ACC112 (cell line): ENCODE measurements at regions not wholly inside any gene's neighbourhood (a gene's known extent, or its start where the extent isn't known, plus 50 kb on each side); places are given as distances from the start of the nearest gene placed in this dataset.
"Not testable (repeated sequence)": the region's sequence is repeated elsewhere in the genome, so short reads cannot be mapped to it uniquely, and the experiment has no call there.

Experiments used
- H2AFZ ChIP-seq: fragments of 200-600 bp; sonication (generic); one replicate; pipeline ENCODE4 v1.6.0; 2017; ENCODE audit warnings: antibody characterized with exemption, low read length; ENCODE audit not compliant: unreplicated experiment
- H3K27ac ChIP-seq: fragments of 200-600 bp; sonication (generic); 2 replicates; pipeline ENCODE4 v1.5.1; 2014; ENCODE audit warnings: low read depth, mild to moderate bottlenecking, antibody characterized with exemption, low read length, moderate library complexity
- H3K27me3 ChIP-seq: fragments of 200-600 bp; sonication (generic); 2 replicates; pipeline ENCODE4 v1.6.1; 2014; ENCODE audit warnings: mild to moderate bottlenecking, antibody characterized with exemption, low read length, moderate library complexity, mixed read lengths; ENCODE audit not compliant: insufficient read depth
- H3K36me3 ChIP-seq: fragments of 200-600 bp; sonication (generic); 2 replicates; pipeline ENCODE4 v1.6.1; 2016; ENCODE audit warnings: mild to moderate bottlenecking, antibody characterized with exemption, low read length, moderate library complexity, mixed read lengths; ENCODE audit not compliant: insufficient read depth
- H3K4me1 ChIP-seq: fragments of 200-600 bp; sonication (generic); one replicate; pipeline ENCODE4 v1.6.1; 2016; ENCODE audit warnings: low read length, mixed read lengths; ENCODE audit not compliant: insufficient read depth, unreplicated experiment, control insufficient read depth
- H3K4me3 ChIP-seq: fragments of 200-600 bp; sonication (generic); 2 replicates; pipeline ENCODE4 v1.5.1; 2014; ENCODE audit warnings: mild to moderate bottlenecking, low read depth, low read length
- H3K79me2 ChIP-seq: fragments of 200-600 bp; sonication (generic); one replicate; pipeline ENCODE4 v1.6.0; 2016; ENCODE audit warnings: low read length; ENCODE audit not compliant: control insufficient read depth, unreplicated experiment, insufficient read depth

DNA sequence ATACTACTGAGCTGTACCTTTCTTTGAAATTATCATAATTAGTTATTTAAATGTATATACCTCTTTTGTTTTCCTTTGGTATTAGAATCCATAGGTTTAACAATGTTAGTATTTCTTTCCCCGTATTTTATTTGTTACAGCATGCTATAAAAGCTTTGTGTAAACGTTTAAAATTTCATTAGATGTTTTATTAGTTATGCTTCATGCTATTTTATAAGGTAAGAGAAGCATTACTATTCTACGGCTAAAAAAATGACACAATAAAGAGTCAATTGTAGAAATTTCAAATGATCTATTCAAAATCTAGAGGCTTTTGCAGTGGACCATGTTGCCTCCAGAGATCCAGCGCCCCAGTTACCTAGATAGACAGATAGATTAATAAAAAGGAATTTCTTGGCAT, 1203.3 kb upstream of the IGFBP7 start:
- no peaks in the 10 kb centered on the region for H3K27me3 ChIP-seq
- no peak overlapping the region for H3K27ac ChIP-seq

DNA sequence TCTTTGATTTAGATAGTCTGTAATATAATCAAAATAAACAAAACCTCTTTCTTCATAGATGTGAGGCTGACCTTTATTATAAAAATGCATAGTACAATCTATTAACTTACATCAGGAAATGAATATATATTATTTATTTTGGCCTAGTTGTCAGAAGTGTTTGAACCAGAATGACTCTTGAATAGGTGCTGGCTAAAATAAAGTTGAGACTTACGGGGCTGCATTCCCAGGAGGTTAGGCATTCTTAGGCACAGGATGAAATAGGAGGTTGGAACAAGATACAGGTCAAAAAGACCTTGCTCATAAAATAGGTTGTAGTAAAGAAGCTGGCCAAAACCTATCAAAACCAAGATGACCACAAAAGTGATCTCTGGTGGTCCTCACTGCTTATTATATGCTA, 1193.3 kb upstream of the IGFBP7 start:
- Histone ChIP-seq H2AFZ (no peak overlapping the region), H3K27ac (no peak overlapping the region)

More for the DNA sequence above, 1203.3 kb upstream of the IGFBP7 start:
- Histone ChIP-seq H3K79me2 (no peaks in the 10 kb centered on the region), H3K4me3 (no peak overlapping the region), H2AFZ (no peak overlapping the region), H3K4me1 (no peaks in the 10 kb centered on the region), H3K36me3 (no peaks in the 10 kb centered on the region)

DNA sequence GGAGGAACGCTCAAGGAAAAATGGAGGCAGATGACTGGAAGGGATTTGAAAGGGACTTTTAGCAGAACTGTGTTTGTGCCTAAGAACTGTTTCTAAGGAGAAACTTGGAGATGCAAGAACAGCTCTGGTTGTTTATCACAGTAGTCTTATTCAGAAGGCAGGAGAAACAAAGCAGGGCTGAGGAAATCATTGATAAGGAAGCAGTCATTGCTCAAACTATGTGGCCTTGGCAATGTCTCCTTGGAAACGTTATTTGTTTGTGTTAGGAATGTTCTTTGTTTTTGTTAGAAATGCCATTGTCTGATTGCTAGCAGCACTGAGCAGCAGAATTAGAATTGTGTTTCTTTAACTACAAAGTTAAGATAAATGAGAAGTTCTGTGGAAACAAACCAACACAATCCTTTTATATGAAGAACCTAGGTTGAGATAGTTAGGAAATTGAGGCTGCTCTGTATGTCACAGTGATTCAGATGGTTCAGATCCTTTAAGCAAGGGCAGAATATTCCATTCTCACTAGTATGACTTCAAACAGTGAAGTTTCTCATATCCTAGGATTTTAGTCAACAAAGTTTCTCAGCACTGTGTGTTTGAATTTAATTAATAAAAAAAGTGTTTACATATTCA, 1191.3 kb upstream of the IGFBP7 start:
- H3K36me3 ChIP-seq = no peaks in the 10 kb centered on the region
- no peaks in the 10 kb centered on the region for H3K79me2 ChIP-seq
- no peaks in the 10 kb centered on the region for H3K4me1 ChIP-seq
- no peak overlapping the region for H3K27ac ChIP-seq
- H3K27me3 ChIP-seq = no peaks in the 10 kb centered on the region
- H3K4me3 ChIP-seq = no peak overlapping the region
- no peak overlapping the region for H2AFZ ChIP-seq

More for the DNA sequence above, 1193.3 kb upstream of the IGFBP7 start:
- Histone ChIP-seq H3K4me1 (no peaks in the 10 kb centered on the region), H3K27me3 (no peaks in the 10 kb centered on the region), H3K79me2 (no peaks in the 10 kb centered on the region), H3K4me3 (no peak overlapping the region), H3K36me3 (no peaks in the 10 kb centered on the region)

DNA sequence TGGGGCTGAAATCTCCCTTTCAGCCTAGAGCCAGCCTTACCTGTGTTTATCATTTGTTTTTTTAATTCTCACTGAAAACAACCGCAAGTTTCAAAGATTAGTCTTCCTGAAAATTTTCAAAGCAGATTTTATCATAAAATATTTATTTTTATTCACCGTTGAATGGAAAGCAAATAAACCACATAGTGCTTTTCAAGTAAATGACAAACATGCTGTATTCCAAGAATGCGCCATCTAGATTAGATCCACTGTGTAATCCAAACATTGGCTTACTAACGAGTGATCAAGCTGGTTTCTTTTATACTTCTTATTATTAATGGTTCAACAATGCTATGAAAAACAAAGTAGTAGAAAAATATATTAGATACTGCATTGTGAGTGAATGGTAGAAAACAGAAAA, 1176.2 kb upstream of the IGFBP7 start:
- Histone ChIP-seq H3K4me1 (no peaks in the 10 kb centered on the region), H3K27ac (no peak overlapping the region), H3K4me3 (no peak overlapping the region), H3K36me3 (no peaks in the 10 kb centered on the region), H2AFZ (no peak overlapping the region), H3K79me2 (no peaks in the 10 kb centered on the region), H3K27me3 (no peaks in the 10 kb centered on the region)

DNA sequence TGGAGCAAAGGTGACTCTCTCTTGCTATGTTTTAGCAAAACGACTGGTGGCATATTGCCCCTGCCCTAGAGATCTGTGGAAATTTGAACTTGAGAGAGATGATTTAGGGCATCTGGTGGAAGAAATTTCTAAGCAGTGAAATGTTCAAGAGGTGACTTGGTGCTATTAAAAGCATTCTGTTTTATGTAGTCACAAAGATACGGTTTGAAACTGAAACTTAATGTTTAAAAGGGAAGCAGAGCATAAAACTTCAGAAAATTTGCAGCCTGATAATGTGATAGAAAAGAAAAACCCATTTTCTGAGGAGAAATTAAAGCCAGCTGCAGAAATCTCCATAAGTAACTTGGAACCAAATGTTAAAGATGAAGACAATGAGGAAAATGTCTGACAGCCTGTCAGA, 1170.7 kb upstream of the IGFBP7 start:
- not testable (repeated sequence) for H3K4me1 ChIP-seq, H3K27me3 ChIP-seq, H3K4me3 ChIP-seq, H2AFZ ChIP-seq, H3K27ac ChIP-seq, H3K36me3 ChIP-seq, H3K79me2 ChIP-seq

DNA sequence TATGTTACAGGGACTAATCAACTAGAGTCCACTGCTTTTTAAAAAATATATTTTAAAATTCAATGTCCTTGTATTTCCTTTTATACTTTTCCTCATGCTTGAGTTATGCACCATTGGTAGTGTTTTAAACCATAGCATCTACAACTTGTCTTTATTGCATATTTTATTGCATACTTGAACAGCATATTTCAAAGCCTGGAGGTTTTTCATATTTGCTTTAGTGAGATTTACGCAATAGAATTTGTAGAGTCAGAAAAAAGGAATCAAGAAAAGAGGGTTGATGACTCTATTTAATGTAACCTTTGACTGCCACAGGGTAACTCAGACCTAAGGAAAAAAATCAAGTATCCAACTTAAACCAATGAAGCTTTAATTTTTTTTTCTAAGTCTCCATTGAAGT, 1165.7 kb upstream of the IGFBP7 start:
- no peak overlapping the region for H3K27ac ChIP-seq
- H3K4me3 ChIP-seq = no peak overlapping the region
- H3K36me3 ChIP-seq = no peaks in the 10 kb centered on the region
- H3K79me2 ChIP-seq = no peaks in the 10 kb centered on the region
- H2AFZ ChIP-seq = no peak overlapping the region
- no peaks in the 10 kb centered on the region for H3K4me1 ChIP-seq
- H3K27me3 ChIP-seq = no peaks in the 10 kb centered on the region

DNA sequence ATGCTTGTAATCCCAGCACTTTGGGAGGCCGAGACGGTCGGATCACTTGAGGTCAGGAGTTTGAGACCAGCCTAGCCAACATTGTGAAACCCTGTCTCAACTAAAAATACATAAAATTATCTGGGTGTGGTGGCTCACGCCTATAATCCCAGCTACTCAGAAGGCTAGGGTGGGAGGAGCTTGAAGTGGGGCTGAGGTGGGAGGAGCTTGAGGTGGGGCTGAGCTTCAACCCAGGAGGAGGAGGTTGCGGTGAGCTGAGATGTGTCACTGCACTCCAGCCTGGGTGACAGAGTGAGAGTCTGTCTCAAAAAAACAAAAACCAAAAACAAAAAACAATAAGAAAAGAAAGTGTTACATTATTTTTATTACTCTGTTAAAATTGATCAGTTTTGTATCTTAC, 1164.4 kb upstream of the IGFBP7 start:
- Histone ChIP-seq H3K4me1 (no peaks in the 10 kb centered on the region), H3K27ac (no peak overlapping the region), H3K4me3 (no peak overlapping the region), H3K27me3 (no peaks in the 10 kb centered on the region), H3K36me3 (no peaks in the 10 kb centered on the region), H2AFZ (no peak overlapping the region), H3K79me2 (no peaks in the 10 kb centered on the region)

DNA sequence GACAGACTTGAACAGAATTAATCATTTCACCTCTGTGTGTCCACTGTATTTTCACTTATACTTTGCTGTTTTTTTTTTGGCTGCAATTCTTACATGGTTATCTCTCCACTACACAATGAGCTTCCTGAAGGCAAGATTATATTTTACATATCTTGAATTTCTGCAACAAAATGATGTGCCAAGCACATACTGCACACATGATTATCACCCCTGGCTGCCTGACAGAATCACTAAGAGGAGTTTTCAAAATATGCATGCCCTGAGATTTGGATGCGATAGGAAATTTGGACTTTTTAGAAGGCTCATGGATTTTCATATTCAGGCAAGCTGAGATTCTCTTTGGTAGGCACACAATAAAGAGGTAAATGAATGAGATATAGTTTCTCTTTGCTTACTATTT, 1162.1 kb upstream of the IGFBP7 start:
- H3K4me1 ChIP-seq = no peaks in the 10 kb centered on the region
- no peaks in the 10 kb centered on the region for H3K27me3 ChIP-seq
- H3K79me2 ChIP-seq = no peaks in the 10 kb centered on the region
- H3K4me3 ChIP-seq = no peak overlapping the region
- H2AFZ ChIP-seq = no peak overlapping the region
- H3K36me3 ChIP-seq = no peaks in the 10 kb centered on the region
- no peak overlapping the region for H3K27ac ChIP-seq

DNA sequence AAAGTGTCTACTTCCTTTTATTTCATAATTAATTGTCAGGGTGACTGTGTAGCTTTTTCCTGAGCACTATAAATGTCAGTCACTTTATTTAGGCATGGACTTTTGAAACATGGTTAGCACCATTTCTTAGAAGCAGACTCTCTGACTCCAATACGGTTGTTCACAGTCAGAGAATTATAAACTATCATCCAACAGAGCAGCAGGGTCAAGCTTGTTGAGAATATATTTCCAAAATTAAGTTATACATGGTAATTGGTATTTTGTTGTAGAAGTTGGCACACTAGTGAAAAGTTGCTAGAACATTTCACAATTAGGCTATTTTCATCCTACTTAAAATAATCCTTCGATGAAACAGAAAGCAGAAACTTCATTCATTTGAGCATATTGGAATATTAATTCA, 1155.5 kb upstream of the IGFBP7 start:
- H3K27me3 ChIP-seq = no peaks in the 10 kb centered on the region
- H3K4me3 ChIP-seq = no peak overlapping the region
- no peaks in the 10 kb centered on the region for H3K4me1 ChIP-seq
- H3K36me3 ChIP-seq = no peaks in the 10 kb centered on the region
- no peaks in the 10 kb centered on the region for H3K79me2 ChIP-seq
- no peak overlapping the region for H3K27ac ChIP-seq
- H2AFZ ChIP-seq = no peak overlapping the region

DNA sequence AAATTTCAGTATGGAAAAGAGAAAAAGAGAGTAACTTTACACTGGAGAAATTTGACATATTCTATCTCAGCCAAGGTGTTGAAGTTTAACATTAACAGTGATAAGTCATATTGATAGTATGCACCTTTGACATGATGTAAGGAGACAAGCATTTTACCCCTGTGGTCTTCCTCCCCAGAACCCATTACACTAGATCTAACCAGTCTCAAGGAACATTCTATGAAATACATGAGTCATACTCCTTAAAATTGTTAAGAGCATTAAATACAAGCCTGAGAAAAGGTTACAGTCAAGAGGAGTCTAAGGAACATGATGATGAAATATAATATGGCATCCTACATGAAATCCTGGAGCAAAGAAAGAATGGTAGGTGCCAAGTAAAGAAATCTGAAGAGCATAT, 1151.3 kb upstream of the IGFBP7 start:
- Histone ChIP-seq H3K36me3 (no peaks in the 10 kb centered on the region), H3K27ac (no peak overlapping the region), H3K27me3 (no peaks in the 10 kb centered on the region), H2AFZ (no peak overlapping the region), H3K4me1 (no peaks in the 10 kb centered on the region), H3K79me2 (no peaks in the 10 kb centered on the region), H3K4me3 (no peak overlapping the region)

DNA sequence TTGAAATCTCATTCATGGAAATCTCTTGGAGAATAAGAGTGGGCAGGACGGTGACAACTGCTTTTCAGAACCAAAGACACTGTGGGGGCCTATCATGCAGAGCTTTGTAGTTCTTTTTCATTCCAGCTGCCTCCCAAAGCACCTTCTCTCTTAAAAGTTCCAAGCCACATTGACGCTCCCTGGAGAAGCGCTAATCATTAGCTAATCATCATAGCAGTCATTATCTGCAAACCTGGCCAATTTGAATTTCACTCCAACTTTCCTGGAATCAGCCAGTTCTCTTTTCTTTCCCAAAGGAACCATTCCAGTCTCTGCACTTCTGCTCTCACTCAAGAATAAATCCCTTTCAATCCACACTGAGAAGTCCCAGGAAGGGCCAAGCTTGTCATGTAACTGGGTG, 1144.1 kb upstream of the IGFBP7 start:
- Histone ChIP-seq H3K79me2 (no peaks in the 10 kb centered on the region), H3K4me3 (no peak overlapping the region), H3K4me1 (no peaks in the 10 kb centered on the region), H2AFZ (no peak overlapping the region), H3K36me3 (no peaks in the 10 kb centered on the region), H3K27me3 (no peaks in the 10 kb centered on the region), H3K27ac (no peak overlapping the region)
